ENCODE measurements at regions not wholly inside any gene's neighbourhood (a gene's known extent, or its start where the extent isn't known, plus 50 kb on each side); places are given as distances from the start of the nearest gene placed in this dataset.
"Not testable (repeated sequence)": the region's sequence is repeated elsewhere in the genome, so short reads cannot be mapped to it uniquely, and the experiment has no call there.

DNA sequence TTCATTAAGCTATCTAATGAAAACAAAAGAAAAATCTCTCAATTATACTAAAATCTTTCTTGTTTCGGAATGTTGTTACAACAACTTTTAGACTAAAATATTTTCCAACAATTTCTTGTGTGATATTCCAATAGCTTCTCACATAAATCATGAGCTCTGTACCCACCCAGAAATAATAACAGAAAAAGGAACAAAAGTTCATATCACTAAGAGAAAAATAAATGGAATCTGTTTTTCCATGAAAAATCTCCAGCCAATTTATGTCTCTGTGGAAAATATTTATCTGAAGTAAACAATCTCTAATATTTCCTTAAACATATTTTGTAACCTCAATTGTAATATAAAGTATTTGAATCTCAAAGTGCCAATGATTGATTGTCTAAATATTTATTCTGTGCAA, 628.6 kb upstream of the ANKRD30A start:
- no peak for DNase-seq (ENCODE audit: low read depth, low spot score)

DNA sequence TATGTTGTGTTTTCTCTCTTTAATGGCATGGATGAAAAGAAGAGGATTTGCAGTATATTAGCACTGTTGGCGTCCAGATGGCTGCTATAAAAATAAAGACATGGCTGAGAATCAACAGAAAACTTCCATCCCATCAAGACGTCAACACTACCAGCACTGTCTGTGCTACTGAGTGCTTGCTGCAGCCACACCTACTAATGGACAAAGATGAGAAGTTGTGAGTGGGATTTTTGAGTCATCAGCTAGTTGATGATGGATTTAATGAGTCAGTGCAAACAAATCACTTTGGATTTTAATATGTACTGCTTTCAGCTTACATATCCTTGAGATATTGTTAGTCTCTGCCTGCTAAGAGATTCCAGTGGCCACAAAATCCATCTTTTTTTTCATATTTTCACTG, 631.0 kb upstream of the ANKRD30A start:
- no peak for DNase-seq (ENCODE audit: low read depth, low spot score)

DNA sequence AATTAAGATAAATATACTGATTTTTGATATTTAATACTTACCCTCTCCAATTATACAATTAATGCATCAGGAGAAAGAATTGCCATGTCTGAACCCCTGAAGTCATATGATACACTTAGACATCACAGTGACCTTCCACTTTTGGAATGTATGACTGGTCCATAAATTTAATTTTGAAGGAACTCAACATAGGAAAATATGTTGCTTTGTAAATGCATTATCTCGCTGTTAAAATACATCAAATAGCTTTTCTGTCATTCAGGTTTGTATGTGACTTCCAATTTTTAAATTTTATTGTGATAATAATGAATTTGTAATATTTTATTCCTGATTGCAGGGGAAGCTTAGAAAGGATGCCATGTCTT, 631.9 kb upstream of the ANKRD30A start:
- DNase-seq (ENCODE audit: low read depth, low spot score), result no peak

GRCh38 chr10:36492590-36493515, 632.5 kb upstream of the ANKRD30A start:
- no peak for DNase-seq (ENCODE audit: low read depth, low spot score)

DNA sequence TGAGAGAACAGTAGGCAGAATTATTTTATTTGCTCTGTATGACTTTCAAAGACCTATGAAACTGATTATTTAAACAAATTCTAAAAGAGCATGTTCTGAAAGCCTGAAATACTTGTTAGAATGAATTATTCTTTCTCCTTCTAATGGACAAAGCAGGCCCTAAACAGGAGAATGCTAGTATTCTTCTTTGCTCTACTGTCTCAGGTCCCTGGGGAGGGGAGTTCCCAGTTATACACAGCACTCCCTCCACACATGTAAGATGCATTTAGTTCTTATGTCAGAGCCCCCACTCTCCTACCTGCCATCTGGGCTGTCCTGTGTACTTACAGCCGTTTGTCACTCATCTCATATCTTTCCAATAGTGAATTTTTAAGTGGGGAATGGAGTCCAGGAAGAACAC, 633.5 kb upstream of the ANKRD30A start:
- no peak for DNase-seq (ENCODE audit: low read depth, low spot score)

DNA sequence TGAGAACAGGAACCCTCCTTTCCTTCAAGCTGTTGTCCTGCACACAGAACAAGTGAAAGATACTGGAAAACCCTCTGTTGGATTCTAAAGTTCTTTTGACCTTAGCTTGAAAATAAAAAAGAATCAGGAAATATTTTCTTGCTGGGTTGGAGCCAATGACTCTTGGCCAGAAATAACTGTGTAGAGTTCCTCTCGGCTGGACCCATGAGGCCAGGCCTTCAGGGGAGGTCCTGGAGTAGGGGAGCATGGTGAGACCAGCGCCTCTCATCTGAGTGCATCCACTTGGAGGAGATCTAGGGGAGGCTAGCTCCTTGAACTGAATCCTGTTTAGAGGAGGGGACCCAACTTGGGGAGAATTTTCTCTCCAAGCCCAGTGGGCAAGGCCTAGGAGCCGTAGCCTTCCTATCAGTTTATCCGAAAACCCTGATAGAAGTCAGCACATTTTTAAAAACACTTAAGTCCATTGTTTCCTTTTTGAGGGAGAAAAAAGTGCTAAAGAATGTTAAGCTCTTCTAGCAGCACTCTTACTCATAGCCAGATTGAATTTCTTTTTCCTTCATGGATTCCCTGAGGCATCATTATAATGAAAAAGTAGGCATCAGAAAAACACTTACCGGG, 635.7 kb upstream of the ANKRD30A start:
- no peak for DNase-seq (ENCODE audit: low read depth, low spot score)

- no peak for DNase-seq (ENCODE audit: low read depth, low spot score)
These were observed 636.2 kb upstream of the ANKRD30A start for GRCh38 chr10:36489181-36489580.

- DNase-seq (ENCODE audit: low read depth, low spot score), result no peak
These were observed 636.8 kb upstream of the ANKRD30A start for GRCh38 chr10:36488579-36488978.

GRCh38 chr10:36479073-36479472, 646.3 kb upstream of the ANKRD30A start:
- DNase-seq (ENCODE audit: low read depth, low spot score), result no peak

DNA sequence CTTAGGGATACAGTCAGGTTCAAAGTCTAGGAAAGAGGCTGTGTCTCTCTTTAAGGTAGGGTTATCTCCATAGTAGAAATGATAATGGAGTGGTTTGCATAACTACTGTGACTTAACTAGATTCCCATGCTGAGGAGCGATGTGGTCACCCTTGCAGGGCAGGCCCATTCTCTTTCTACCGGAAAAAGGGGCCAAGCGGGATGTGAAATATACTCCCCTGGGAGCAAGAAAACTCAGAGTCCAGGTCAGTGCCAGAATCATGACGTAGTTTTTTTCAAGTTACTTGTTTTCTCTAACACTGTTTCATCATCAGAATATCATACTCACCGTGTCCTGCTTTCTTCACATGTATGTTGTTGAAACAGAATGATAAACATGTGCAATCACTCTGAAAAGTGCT, 649.0 kb upstream of the ANKRD30A start:
- no peak for DNase-seq (ENCODE audit: low read depth, low spot score)

- no peak for DNase-seq (ENCODE audit: low read depth, low spot score)
These were observed 649.7 kb upstream of the ANKRD30A start for GRCh38 chr10:36475746-36476145.

GRCh38 chr10:36474456-36474855, 650.9 kb upstream of the ANKRD30A start:
- DNase-seq (ENCODE audit: low read depth, low spot score), result no peak

- DNase-seq (ENCODE audit: low read depth, low spot score), result no peak
These were observed 652.3 kb upstream of the ANKRD30A start for GRCh38 chr10:36473122-36473521.

- no peak for DNase-seq (ENCODE audit: low read depth, low spot score)
These were observed 655.8 kb upstream of the ANKRD30A start for GRCh38 chr10:36469585-36469984.

GRCh38 chr10:36468620-36469019, 656.8 kb upstream of the ANKRD30A start:
- DNase-seq (ENCODE audit: low read depth, low spot score), result no peak

GRCh38 chr10:36465604-36466379, 659.6 kb upstream of the ANKRD30A start:
- DNase-seq (ENCODE audit: low read depth, low spot score), result no peak

GRCh38 chr10:36464291-36464690, 661.1 kb upstream of the ANKRD30A start:
- no peak for DNase-seq (ENCODE audit: low read depth, low spot score)

- DNase-seq (ENCODE audit: low read depth, low spot score), result no peak
These were observed 662.0 kb upstream of the ANKRD30A start for GRCh38 chr10:36463390-36463789.

- no peak for DNase-seq (ENCODE audit: low read depth, low spot score)
These were observed 663.2 kb upstream of the ANKRD30A start for GRCh38 chr10:36462194-36462593.

DNA sequence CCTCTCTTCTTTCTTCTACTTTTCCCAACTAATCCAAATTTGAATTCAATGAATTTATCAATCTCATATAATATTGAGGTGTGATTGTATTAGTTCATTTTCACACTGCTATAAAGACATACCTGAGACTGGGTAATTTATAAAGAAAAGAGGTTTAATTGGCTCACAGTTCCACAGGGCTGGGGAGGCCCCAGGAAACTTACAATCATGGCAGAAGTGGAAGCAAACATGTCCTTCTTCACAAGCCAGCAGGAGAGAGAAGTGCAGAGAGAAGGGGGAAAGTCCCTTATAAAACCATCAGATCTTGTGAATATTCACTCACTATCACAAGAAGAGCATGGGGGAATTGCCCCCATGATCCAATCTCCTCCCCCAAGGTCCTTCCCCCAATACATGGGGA, 667.0 kb upstream of the ANKRD30A start:
- not testable (repeated sequence) for DNase-seq (ENCODE audit: low read depth, low spot score)

- DNase-seq (ENCODE audit: low read depth, low spot score), result no peak
These were observed 667.6 kb upstream of the ANKRD30A start for GRCh38 chr10:36457751-36458150.

GRCh38 chr10:36455526-36456133, 669.8 kb upstream of the ANKRD30A start:
- DNase-seq (ENCODE audit: low read depth, low spot score), result no peak

Measured in iPS DF 19.7 (cell line).